ENCODE measurements at regions not wholly inside any gene's neighbourhood (a gene's known extent, or its start where the extent isn't known, plus 50 kb on each side); places are given as distances from the start of the nearest gene placed in this dataset.

- H4K20me1 ChIP-seq (replicated peaks; ENCODE audit: control insufficient read depth, insufficient read depth, low read length) = no peaks in the 10 kb centered on the region
- no peak overlapping the region for H3K9ac ChIP-seq (ENCODE audit: insufficient read depth in 1 of 2, low read depth in 2 of 2, low read length in 2 of 2)
- ChIA-PET POLR2A (interaction anchor here (0.5 to 0.6 kb wide), 2 partner anchors 42 to 327 kb away, joined by 3 read pairs; no protein-coding TSS in a partner anchor), CTCF (ENCODE audit: low intra/inter-chr PET ratio) (no interaction called here)
- in situ Hi-C loops (cut with MboI) (no loop called here), intact Hi-C loops (cut with micrococcal nuclease) (no loop called here)
- no peak overlapping the region for H3K4me3 ChIP-seq
- DNase-seq (ENCODE audit: extremely low read depth in 1 of 4, low spot score in 3 of 4) (peak in 1 of 4 experiments; percentile 47), ATAC-seq (no peak), FAIRE-seq (no peak)
- H3K79me2 ChIP-seq (ENCODE audit: control insufficient read depth, insufficient read depth, low read length) = no peaks in the 10 kb centered on the region
- H3K27me3 ChIP-seq (ENCODE audit: control insufficient read depth in 2 of 2, insufficient read depth in 2 of 2, low read length in 2 of 2) = no peaks in the 10 kb centered on the region
- WGBS (ENCODE audit: insufficient coverage, low coverage, missing lambda C conversion rate) = 3% methylated on average over 2 of the region's 2 CpGs
- no peaks in the 10 kb centered on the region for H3K9me1 ChIP-seq (ENCODE audit: control insufficient read depth, insufficient read depth, low read length)
- H3K9me3 ChIP-seq (replicated peaks; ENCODE audit: control insufficient read depth, insufficient read depth, low read depth, low read length) = no peaks in the 10 kb centered on the region
- BruUV-seq (replicated peaks) = no TSS peak
- no peak overlapping the region for H2AFZ ChIP-seq (ENCODE audit: low read depth, low read length)
- no peaks in the 10 kb centered on the region for H3K36me3 ChIP-seq (ENCODE audit: control insufficient read depth, insufficient read depth, low read length)
- H3K4me2 ChIP-seq (ENCODE audit: insufficient read depth, low read length) = no peak overlapping the region
- H3K4me1 ChIP-seq (replicated peaks in 1 of 2; ENCODE audit: control insufficient read depth in 2 of 2, insufficient read depth in 2 of 2, low read length in 2 of 2) = no peaks in the 10 kb centered on the region; a peak in 1 of 5 replicates
- H3K27ac ChIP-seq (ENCODE audit: extremely low read depth, low read depth, low read length) = no peak overlapping the region
- TF ChIP-seq ZNF277 (CRISPR knock-in tag; IDR thresholded peaks at IDR 0.05; ENCODE audit: borderline replicate concordance) (no peak), NFIC (IDR thresholded peaks at IDR 0.05) (no peak), ZNF431 (CRISPR knock-in tag; IDR thresholded peaks at IDR 0.05) (no peak), TCF3 (CRISPR knock-in tag; IDR thresholded peaks at IDR 0.05) (peak; percentile 38; the same call in 1 of the 2 replicates), KDM4B (IDR thresholded peaks at IDR 0.05; ENCODE audit: borderline replicate concordance in 2 of 2, low read depth in 1 of 2) (no peak), ZNF561 (CRISPR knock-in tag; conservative IDR thresholded peaks at IDR 0.05) (no peak), MGA (IDR thresholded peaks at IDR 0.05) (no peak), EGR1 (conservative IDR thresholded peaks at IDR 0.05) (no peak), MYNN (IDR thresholded peaks at IDR 0.05) (no peak), MYNN (CRISPR knock-in tag; IDR thresholded peaks at IDR 0.05) (no peak), SIX5 (IDR thresholded peaks at IDR 0.05; ENCODE audit: borderline replicate concordance in 1 of 2, insufficient read depth in 1 of 2, low read depth in 1 of 2, low read length in 2 of 2) (no peak), CTBP1 (IDR thresholded peaks at IDR 0.05; ENCODE audit: borderline replicate concordance) (peak; percentile 29; the same call in 1 of the 2 replicates)
These were observed 95.0 kb upstream of the CABCOCO1 start for GRCh38 chr10:61567729-61568128.

Data from K562 (cell line).